ENCODE measurements at regions not wholly inside any gene's neighbourhood (a gene's known extent, or its start where the extent isn't known, plus 50 kb on each side); places are given as distances from the start of the nearest gene placed in this dataset.

- DNase-seq (ENCODE audit: low read depth in 4 of 6, low spot score in 6 of 6): peak in 1 of 6 donors; percentile 16
- no peak overlapping the region for H3K4me3 ChIP-seq (ENCODE audit: low read depth, low read length)
- no peaks in the 10 kb centered on the region for H3K4me1 ChIP-seq (ENCODE audit: control insufficient read depth, insufficient read depth, low read length)
- H3K36me3 ChIP-seq (ENCODE audit: control insufficient read depth, insufficient read depth, low read length): no peaks in the 10 kb centered on the region
- WGBS (ENCODE audit: insufficient coverage): 85% methylated on average over 4 of the region's 4 CpGs
- H3K27ac ChIP-seq (ENCODE audit: low read depth, low read length): no peak overlapping the region
- no peaks in the 10 kb centered on the region for H3K27me3 ChIP-seq (ENCODE audit: control insufficient read depth, insufficient read depth, low read length)
- no peaks in the 10 kb centered on the region for H3K9me3 ChIP-seq (ENCODE audit: control insufficient read depth, insufficient read depth, low read length)
Measured at GRCh38 chr10:36670621-36671402, 454.6 kb upstream of the ANKRD30A start.

GRCh38 chr10:36669615-36670352, 455.6 kb upstream of the ANKRD30A start:
- no peaks in the 10 kb centered on the region for H3K9me3 ChIP-seq (ENCODE audit: control insufficient read depth, insufficient read depth, low read length)
- H3K4me3 ChIP-seq (ENCODE audit: low read depth, low read length): no peak overlapping the region
- peak in 1 of 6 donors; percentile 40 for DNase-seq (ENCODE audit: low read depth in 4 of 6, low spot score in 6 of 6)
- H3K4me1 ChIP-seq (ENCODE audit: control insufficient read depth, insufficient read depth, low read length): no peaks in the 10 kb centered on the region
- WGBS (ENCODE audit: insufficient coverage): 57% methylated on average over 1 of the region's 2 CpGs
- H3K27ac ChIP-seq (ENCODE audit: low read depth, low read length): no peak overlapping the region
- H3K36me3 ChIP-seq (ENCODE audit: control insufficient read depth, insufficient read depth, low read length): no peaks in the 10 kb centered on the region
- no peaks in the 10 kb centered on the region for H3K27me3 ChIP-seq (ENCODE audit: control insufficient read depth, insufficient read depth, low read length)

- Histone ChIP-seq H3K27me3 (ENCODE audit: control insufficient read depth, insufficient read depth, low read length) (no peaks in the 10 kb centered on the region), H3K4me3 (ENCODE audit: low read depth, low read length) (no peak overlapping the region), H3K4me1 (ENCODE audit: control insufficient read depth, insufficient read depth, low read length) (no peaks in the 10 kb centered on the region), H3K9me3 (ENCODE audit: control insufficient read depth, insufficient read depth, low read length) (no peaks in the 10 kb centered on the region), H3K36me3 (ENCODE audit: control insufficient read depth, insufficient read depth, low read length) (no peaks in the 10 kb centered on the region), H3K27ac (ENCODE audit: low read depth, low read length) (no peak overlapping the region)
- no peak for DNase-seq (ENCODE audit: low read depth in 4 of 6, low spot score in 6 of 6)
Measured at GRCh38 chr10:36666451-36666850, 458.9 kb upstream of the ANKRD30A start.

GRCh38 chr10:36662571-36662970, 462.8 kb upstream of the ANKRD30A start:
- no peak for DNase-seq (ENCODE audit: low read depth in 4 of 6, low spot score in 6 of 6)
- no peaks in the 10 kb centered on the region for H3K36me3 ChIP-seq (ENCODE audit: control insufficient read depth, insufficient read depth, low read length)
- H3K9me3 ChIP-seq (ENCODE audit: control insufficient read depth, insufficient read depth, low read length): no peaks in the 10 kb centered on the region
- H3K4me1 ChIP-seq (ENCODE audit: control insufficient read depth, insufficient read depth, low read length): no peaks in the 10 kb centered on the region
- WGBS (ENCODE audit: insufficient coverage): no CpG with 5 or more reads among the region's 4 CpGs
- no peak overlapping the region for H3K27ac ChIP-seq (ENCODE audit: low read depth, low read length)
- H3K27me3 ChIP-seq (ENCODE audit: control insufficient read depth, insufficient read depth, low read length): no peaks in the 10 kb centered on the region
- H3K4me3 ChIP-seq (ENCODE audit: low read depth, low read length): no peak overlapping the region

GRCh38 chr10:36650274-36650673, 475.1 kb upstream of the ANKRD30A start:
- 89% methylated on average over 3 of the region's 6 CpGs for WGBS (ENCODE audit: insufficient coverage)
- DNase-seq (ENCODE audit: low read depth in 4 of 6, low spot score in 6 of 6): no peak
- Histone ChIP-seq H3K9me3 (ENCODE audit: control insufficient read depth, insufficient read depth, low read length) (no peaks in the 10 kb centered on the region), H3K27me3 (ENCODE audit: control insufficient read depth, insufficient read depth, low read length) (no peaks in the 10 kb centered on the region), H3K4me1 (ENCODE audit: control insufficient read depth, insufficient read depth, low read length) (no peaks in the 10 kb centered on the region), H3K36me3 (ENCODE audit: control insufficient read depth, insufficient read depth, low read length) (no peaks in the 10 kb centered on the region), H3K4me3 (ENCODE audit: low read depth, low read length) (no peak overlapping the region), H3K27ac (ENCODE audit: low read depth, low read length) (no peak overlapping the region)

- H3K27ac ChIP-seq (ENCODE audit: low read depth, low read length): no peak overlapping the region
- no peak for DNase-seq (ENCODE audit: low read depth in 4 of 6, low spot score in 6 of 6)
- H3K36me3 ChIP-seq (ENCODE audit: control insufficient read depth, insufficient read depth, low read length): no peaks in the 10 kb centered on the region
- H3K4me3 ChIP-seq (ENCODE audit: low read depth, low read length): no peak overlapping the region
- no peaks in the 10 kb centered on the region for H3K27me3 ChIP-seq (ENCODE audit: control insufficient read depth, insufficient read depth, low read length)
- no peaks in the 10 kb centered on the region for H3K9me3 ChIP-seq (ENCODE audit: control insufficient read depth, insufficient read depth, low read length)
- WGBS (ENCODE audit: insufficient coverage): 74% methylated on average over 10 of the region's 10 CpGs
- H3K4me1 ChIP-seq (ENCODE audit: control insufficient read depth, insufficient read depth, low read length): no peaks in the 10 kb centered on the region
Measured at GRCh38 chr10:36647540-36647939, 477.9 kb upstream of the ANKRD30A start.

- 93% methylated on average over 4 of the region's 4 CpGs for WGBS (ENCODE audit: insufficient coverage)
- no peaks in the 10 kb centered on the region for H3K36me3 ChIP-seq (ENCODE audit: control insufficient read depth, insufficient read depth, low read length)
- H3K27me3 ChIP-seq (ENCODE audit: control insufficient read depth, insufficient read depth, low read length): no peaks in the 10 kb centered on the region
- no peaks in the 10 kb centered on the region for H3K9me3 ChIP-seq (ENCODE audit: control insufficient read depth, insufficient read depth, low read length)
- no peaks in the 10 kb centered on the region for H3K4me1 ChIP-seq (ENCODE audit: control insufficient read depth, insufficient read depth, low read length)
- H3K27ac ChIP-seq (ENCODE audit: low read depth, low read length): no peak overlapping the region
- DNase-seq (ENCODE audit: low read depth in 4 of 6, low spot score in 6 of 6): no peak
- no peak overlapping the region for H3K4me3 ChIP-seq (ENCODE audit: low read depth, low read length)
Measured at GRCh38 chr10:36640626-36641025, 484.8 kb upstream of the ANKRD30A start.

GRCh38 chr10:36638462-36639155, 486.8 kb upstream of the ANKRD30A start:
- no peaks in the 10 kb centered on the region for H3K36me3 ChIP-seq (ENCODE audit: control insufficient read depth, insufficient read depth, low read length)
- no peak overlapping the region for H3K4me3 ChIP-seq (ENCODE audit: low read depth, low read length)
- no peak for DNase-seq (ENCODE audit: low read depth in 4 of 6, low spot score in 6 of 6)
- no peaks in the 10 kb centered on the region for H3K4me1 ChIP-seq (ENCODE audit: control insufficient read depth, insufficient read depth, low read length)
- no peaks in the 10 kb centered on the region for H3K27me3 ChIP-seq (ENCODE audit: control insufficient read depth, insufficient read depth, low read length)
- no peak overlapping the region for H3K27ac ChIP-seq (ENCODE audit: low read depth, low read length)
- 100% methylated on average over 1 of the region's 3 CpGs for WGBS (ENCODE audit: insufficient coverage)
- no peaks in the 10 kb centered on the region for H3K9me3 ChIP-seq (ENCODE audit: control insufficient read depth, insufficient read depth, low read length)

GRCh38 chr10:36636879-36637278, 488.5 kb upstream of the ANKRD30A start:
- no peaks in the 10 kb centered on the region for H3K9me3 ChIP-seq (ENCODE audit: control insufficient read depth, insufficient read depth, low read length)
- no peaks in the 10 kb centered on the region for H3K27me3 ChIP-seq (ENCODE audit: control insufficient read depth, insufficient read depth, low read length)
- no peaks in the 10 kb centered on the region for H3K4me1 ChIP-seq (ENCODE audit: control insufficient read depth, insufficient read depth, low read length)
- WGBS (ENCODE audit: insufficient coverage): no CpG with 5 or more reads among the region's 2 CpGs
- no peak overlapping the region for H3K27ac ChIP-seq (ENCODE audit: low read depth, low read length)
- no peaks in the 10 kb centered on the region for H3K36me3 ChIP-seq (ENCODE audit: control insufficient read depth, insufficient read depth, low read length)
- H3K4me3 ChIP-seq (ENCODE audit: low read depth, low read length): no peak overlapping the region
- DNase-seq (ENCODE audit: low read depth in 4 of 6, low spot score in 6 of 6): no peak

Data from spinal cord (tissue), 9 donors.